Motor neuron (in vitro differentiated cells): ENCODE measurements at regions not wholly inside any gene's neighbourhood (a gene's known extent, or its start where the extent isn't known, plus 50 kb on each side); places are given as distances from the start of the nearest gene placed in this dataset.
A peak's percentile ranks its signal among the peaks of the same experiment; 100 is the strongest.

Experiments used
- ATAC-seq, 8 experiments: fragments of 200-7000 bp; cut with Tn5 transposase; replicated peaks in 6 of 8; 2 replicates each; pipeline ENCODE4 v1.8.0; 2021; ENCODE audit warnings: mild to moderate bottlenecking in 8 of 8, moderate library complexity in 8 of 8
- H3K27ac ChIP-seq, 2 donors: fragments of 250-450 bp; sonication (Bioruptor Pico); 2 replicates each; pipeline ENCODE4 v1.9.0; 2021; ENCODE audit warnings: antibody characterized with exemption in 2 of 2, mild to moderate bottlenecking in 2 of 2, moderate library complexity in 1 of 2
- H3K4me1 ChIP-seq, 2 donors: fragments of 250-450 bp; sonication (Bioruptor Pico); replicated peaks in 1 of 2; 2 replicates each; pipeline ENCODE4 v1.6.1; 2021; ENCODE audit warnings: antibody characterized with exemption in 2 of 2, mild to moderate bottlenecking in 2 of 2, moderate library complexity in 1 of 2
- H3K4me3 ChIP-seq, 5 donors: fragments of 250-450 bp; sonication (Bioruptor Pico); 2 replicates each; pipeline ENCODE4 v1.9.0; 2021; ENCODE audit warnings: antibody characterized with exemption in 5 of 5, mild to moderate bottlenecking in 5 of 5, moderate library complexity in 4 of 5
- WGBS, 10 experiments: fragments of 450-650 bp; shearing (Covaris generic); methylation state at CpG; one replicate each; pipeline ENCODE4 v1.0.0; 2022; 5-methylcytosine and 5-hydroxymethylcytosine counted together
- in situ Hi-C, 9 experiments: fragments of 400-800 bp; cut with MboI; loops; one replicate each; pipeline ENCODE4 v1.15.0; 2021; ENCODE audit warnings: low sequenced_read_pairs in 9 of 9, low pct_unique_long_range_greater_than_20kb in 2 of 9; ENCODE audit not compliant: unreplicated experiment in 9 of 9

- in situ Hi-C loops = no loop called here
- WGBS, 10 experiments = 47 to 82% (median 73%) methylated on average over 1 to 6 of the region's 7 CpGs; no CpG with 5 or more reads in 3 of the 10 experiments
- Histone ChIP-seq H3K4me1 (peaks cover 3 to 12% of the 10 kb centered on the region in 2 donors), H3K27ac (no peak overlapping the region), H3K4me3 (no peak overlapping the region)
- ATAC-seq = no peak
These were observed 71.8 kb upstream of the CLINT1 start for GRCh38 chr5:157930710-157931109.

GRCh38 chr5:157926977-157927376 is 68.0 kb upstream of the CLINT1 start:
- no peak overlapping the region for H3K4me3 ChIP-seq
- ATAC-seq = peak in 1 of 8 experiments; percentile 46
- in situ Hi-C loops = no loop called here
- WGBS, 10 experiments = 8 to 58% (median 15%) methylated on average over 2 to 4 of the region's 4 CpGs; no CpG with 5 or more reads in 2 of the 10 experiments
- peaks cover 7 to 22% of the 10 kb centered on the region in 2 donors for H3K4me1 ChIP-seq
- no peak overlapping the region for H3K27ac ChIP-seq

GRCh38 chr5:157925786-157926671 is 67.1 kb upstream of the CLINT1 start:
- no peak overlapping the region for H3K4me3 ChIP-seq
- ATAC-seq = peak in 2 of 8 experiments; percentile 27 to 61
- in situ Hi-C loops = no loop called here
- peaks cover 9 to 29% of the 10 kb centered on the region in 2 donors for H3K4me1 ChIP-seq
- 44 to 100% (median 75%) methylated on average over 1 to 13 of the region's 14 CpGs; no CpG with 5 or more reads in 1 of the 10 experiments for WGBS, 10 experiments
- H3K27ac ChIP-seq = no peak overlapping the region

GRCh38 chr5:157924931-157925729 is 66.2 kb upstream of the CLINT1 start:
- in situ Hi-C loops = no loop called here
- Histone ChIP-seq H3K4me1 (peaks cover 14 to 38% of the 10 kb centered on the region in 2 donors), H3K27ac (no peak overlapping the region), H3K4me3 (no peak overlapping the region)
- ATAC-seq = peak in 2 of 8 experiments; percentile 53 to 56
- 78 to 100% (median 89%) methylated on average over 2 to 7 of the region's 8 CpGs; no CpG with 5 or more reads in 2 of the 10 experiments for whole genome bisulfite sequencing, 10 experiments

GRCh38 chr5:157924490-157924889 is 65.5 kb upstream of the CLINT1 start:
- ATAC-seq = no peak
- Histone ChIP-seq H3K4me1 (peaks cover 21 to 45% of the 10 kb centered on the region in 2 donors), H3K4me3 (no peak overlapping the region), H3K27ac (no peak overlapping the region)
- in situ Hi-C loops = no loop called here
- WGBS, 10 experiments = 50 to 100% (median 74%) methylated on average over 1 to 2 of the region's 2 CpGs; no CpG with 5 or more reads in 2 of the 10 experiments

GRCh38 chr5:157923765-157924164 is 64.8 kb upstream of the CLINT1 start:
- Histone ChIP-seq H3K4me1 (peaks cover 28 to 50% of the 10 kb centered on the region in 2 donors), H3K4me3 (no peak overlapping the region), H3K27ac (no peak overlapping the region)
- in situ Hi-C loops = no loop called here
- WGBS, 10 experiments = 0 to 84% (median 49%) methylated on average over 1 to 3 of the region's 3 CpGs; no CpG with 5 or more reads in 4 of the 10 experiments
- peak in 3 of 8 experiments; percentile 19 to 77 (median 54) for ATAC-seq

- in situ Hi-C loops = no loop called here
- no peak for ATAC-seq
- no peak overlapping the region for H3K4me3 ChIP-seq
- H3K27ac ChIP-seq = no peak overlapping the region
- peaks cover 25 to 52% of the 10 kb centered on the region in 2 donors for H3K4me1 ChIP-seq
- 0 to 100% (median 86%) methylated on average over 1 to 4 of the region's 4 CpGs; no CpG with 5 or more reads in 2 of the 10 experiments for WGBS, 10 experiments
These were observed 63.1 kb upstream of the CLINT1 start for GRCh38 chr5:157922026-157922425.

- in situ Hi-C loops = no loop called here
- 60 to 100% (median 76%) methylated on average over 1 to 3 of the region's 3 CpGs; no CpG with 5 or more reads in 6 of the 10 experiments for WGBS, 10 experiments
- ATAC-seq = no peak
- Histone ChIP-seq H3K27ac (peak overlapping the region in 1 of 2 donors; percentile 46), H3K4me3 (no peak overlapping the region), H3K4me1 (peaks cover 25 to 47% of the 10 kb centered on the region in 2 donors)
These were observed 61.9 kb upstream of the CLINT1 start for GRCh38 chr5:157920828-157921170.

GRCh38 chr5:157918811-157919742 is 60.1 kb upstream of the CLINT1 start:
- Histone ChIP-seq H3K4me3 (no peak overlapping the region), H3K27ac (no peak overlapping the region), H3K4me1 (peaks cover 24 to 46% of the 10 kb centered on the region in 2 donors)
- 30 to 100% (median 52%) methylated on average over 1 to 14 of the region's 19 CpGs; no CpG with 5 or more reads in 2 of the 10 experiments for WGBS, 10 experiments
- in situ Hi-C loops = loop anchor here in 1 of 9 experiments (10.0 kb wide), 1 partner anchor 64 kb away; the partner anchor contains the start of gene CLINT1
- peak in 3 of 8 experiments; percentile 37 to 76 (median 60) for ATAC-seq

GRCh38 chr5:157917899-157918809 is 59.2 kb upstream of the CLINT1 start:
- in situ Hi-C loops = loop anchor here in 1 of 9 experiments (10.0 kb wide), 1 partner anchor 63 kb away; the partner anchor contains the start of gene CLINT1
- Histone ChIP-seq H3K27ac (no peak overlapping the region), H3K4me1 (peaks cover 21 to 41% of the 10 kb centered on the region in 2 donors), H3K4me3 (no peak overlapping the region)
- WGBS, 10 experiments = 40 to 94% (median 80%) methylated on average over 1 to 7 of the region's 8 CpGs; no CpG with 5 or more reads in 1 of the 10 experiments
- ATAC-seq = peak in 6 of 8 experiments; percentile 29 to 93 (median 68)

GRCh38 chr5:157917491-157917890 is 58.5 kb upstream of the CLINT1 start:
- in situ Hi-C loops = loop anchor here in 1 of 9 experiments (10.0 kb wide), 1 partner anchor 63 kb away; the partner anchor contains the start of gene CLINT1
- H3K4me1 ChIP-seq = peaks cover 21 to 41% of the 10 kb centered on the region in 2 donors
- ATAC-seq = no peak
- no peak overlapping the region for H3K4me3 ChIP-seq
- no peak overlapping the region for H3K27ac ChIP-seq
